BLaER1 (cell line): ENCODE measurements at regions not wholly inside any gene's neighbourhood (a gene's known extent, or its start where the extent isn't known, plus 50 kb on each side); places are given as distances from the start of the nearest gene placed in this dataset.

Source experiments
- H3K27ac ChIP-seq: shearing (Covaris generic); formaldehyde crosslinking; 2 replicates; pipeline ENCODE4 v1.8.1; 2022
- H3K27me3 ChIP-seq: shearing (Covaris generic); formaldehyde crosslinking; 2 replicates; pipeline ENCODE4 v1.8.1; 2022
- H3K36me3 ChIP-seq: shearing (Covaris generic); formaldehyde crosslinking; 2 replicates; pipeline ENCODE4 v1.8.1; 2022
- H3K4me1 ChIP-seq: shearing (Covaris generic); formaldehyde crosslinking; 2 replicates; pipeline ENCODE4 v1.8.1; 2022
- H3K4me2 ChIP-seq: shearing (Covaris generic); formaldehyde crosslinking; 2 replicates; pipeline ENCODE4 v1.8.1; 2022
- H3K4me3 ChIP-seq: shearing (Covaris generic); formaldehyde crosslinking; 2 replicates; pipeline ENCODE4 v1.8.1; 2022
- H3K9ac ChIP-seq: shearing (Covaris generic); formaldehyde crosslinking; 2 replicates; pipeline ENCODE4 v1.8.1; 2022
- H3K9me3 ChIP-seq: shearing (Covaris generic); formaldehyde crosslinking; 2 replicates; pipeline ENCODE4 v1.8.1; 2022
- H4K20me1 ChIP-seq: shearing (Covaris generic); formaldehyde crosslinking; 2 replicates; pipeline ENCODE4 v1.8.1; 2022
- Cebpa-rat ChIP-seq: shearing (Covaris generic); IDR thresholded peaks from 2 replicates; pipeline ENCODE4 v1.8.1; 2022

GRCh38 chr2:103734911-103735310, 973.1 kb downstream of the TMEM182 start:
- Histone ChIP-seq H4K20me1 (no peaks in the 10 kb centered on the region), H3K4me2 (no peak overlapping the region), H3K9ac (no peak overlapping the region), H3K4me1 (no peaks in the 10 kb centered on the region), H3K4me3 (no peak overlapping the region), H3K36me3 (no peaks in the 10 kb centered on the region), H3K9me3 (peaks cover 20% of the 10 kb centered on the region), H3K27me3 (no peaks in the 10 kb centered on the region), H3K27ac (no peak overlapping the region)
- TF ChIP-seq Cebpa-rat, result no peak

- H3K4me3 ChIP-seq, result no peak overlapping the region
- H3K27me3 ChIP-seq, result no peaks in the 10 kb centered on the region
- no peaks in the 10 kb centered on the region for H3K4me1 ChIP-seq
- no peaks in the 10 kb centered on the region for H3K36me3 ChIP-seq
- no peaks in the 10 kb centered on the region for H4K20me1 ChIP-seq
- H3K4me2 ChIP-seq, result no peak overlapping the region
- no peak overlapping the region for H3K27ac ChIP-seq
- H3K9me3 ChIP-seq, result peaks cover 19% of the 10 kb centered on the region
- H3K9ac ChIP-seq, result no peak overlapping the region
- no peak for TF ChIP-seq Cebpa-rat
Measured at GRCh38 chr2:103738108-103738507, 976.3 kb downstream of the TMEM182 start.

GRCh38 chr2:103738606-103739005, 976.8 kb downstream of the TMEM182 start:
- Histone ChIP-seq H3K27ac (no peak overlapping the region), H3K4me2 (no peak overlapping the region), H4K20me1 (no peaks in the 10 kb centered on the region), H3K36me3 (no peaks in the 10 kb centered on the region), H3K9me3 (peaks cover 14% of the 10 kb centered on the region), H3K4me1 (no peaks in the 10 kb centered on the region), H3K9ac (no peak overlapping the region), H3K4me3 (no peak overlapping the region), H3K27me3 (no peaks in the 10 kb centered on the region)
- TF ChIP-seq Cebpa-rat, result no peak

GRCh38 chr2:103739186-103739585, 977.4 kb downstream of the TMEM182 start:
- no peaks in the 10 kb centered on the region for H3K36me3 ChIP-seq
- H3K27me3 ChIP-seq, result no peaks in the 10 kb centered on the region
- H4K20me1 ChIP-seq, result no peaks in the 10 kb centered on the region
- no peak overlapping the region for H3K4me2 ChIP-seq
- H3K4me3 ChIP-seq, result no peak overlapping the region
- H3K27ac ChIP-seq, result no peak overlapping the region
- H3K4me1 ChIP-seq, result no peaks in the 10 kb centered on the region
- no peak overlapping the region for H3K9ac ChIP-seq
- TF ChIP-seq Cebpa-rat, result no peak
- peaks cover 8% of the 10 kb centered on the region for H3K9me3 ChIP-seq

- H3K27ac ChIP-seq, result no peak overlapping the region
- no peaks in the 10 kb centered on the region for H4K20me1 ChIP-seq
- no peak overlapping the region for H3K4me2 ChIP-seq
- no peak overlapping the region for H3K4me3 ChIP-seq
- peaks cover 4% of the 10 kb centered on the region for H3K9me3 ChIP-seq
- no peaks in the 10 kb centered on the region for H3K36me3 ChIP-seq
- TF ChIP-seq Cebpa-rat, result no peak
- H3K4me1 ChIP-seq, result no peaks in the 10 kb centered on the region
- H3K27me3 ChIP-seq, result no peaks in the 10 kb centered on the region
- H3K9ac ChIP-seq, result no peak overlapping the region
Measured at GRCh38 chr2:103739921-103740320, 978.1 kb downstream of the TMEM182 start.

- no peak for TF ChIP-seq Cebpa-rat
- H3K9ac ChIP-seq, result no peak overlapping the region
- H4K20me1 ChIP-seq, result no peaks in the 10 kb centered on the region
- H3K9me3 ChIP-seq, result no peaks in the 10 kb centered on the region
- no peak overlapping the region for H3K4me2 ChIP-seq
- no peaks in the 10 kb centered on the region for H3K36me3 ChIP-seq
- H3K4me1 ChIP-seq, result no peaks in the 10 kb centered on the region
- no peaks in the 10 kb centered on the region for H3K27me3 ChIP-seq
- no peak overlapping the region for H3K4me3 ChIP-seq
- H3K27ac ChIP-seq, result no peak overlapping the region
Measured at GRCh38 chr2:103740631-103741030, 978.8 kb downstream of the TMEM182 start.

- no peak overlapping the region for H3K9ac ChIP-seq
- no peaks in the 10 kb centered on the region for H4K20me1 ChIP-seq
- no peak overlapping the region for H3K4me3 ChIP-seq
- no peak for TF ChIP-seq Cebpa-rat
- H3K9me3 ChIP-seq, result no peaks in the 10 kb centered on the region
- no peaks in the 10 kb centered on the region for H3K27me3 ChIP-seq
- no peak overlapping the region for H3K4me2 ChIP-seq
- no peak overlapping the region for H3K27ac ChIP-seq
- H3K4me1 ChIP-seq, result no peaks in the 10 kb centered on the region
- H3K36me3 ChIP-seq, result no peaks in the 10 kb centered on the region
Measured at GRCh38 chr2:103743195-103743594, 981.4 kb downstream of the TMEM182 start.

GRCh38 chr2:103754530-103754929, 992.7 kb downstream of the TMEM182 start:
- Histone ChIP-seq H3K36me3 (no peaks in the 10 kb centered on the region), H3K4me2 (no peak overlapping the region), H3K27me3 (no peaks in the 10 kb centered on the region), H4K20me1 (no peaks in the 10 kb centered on the region), H3K4me1 (no peaks in the 10 kb centered on the region), H3K27ac (no peak overlapping the region), H3K9me3 (no peaks in the 10 kb centered on the region), H3K9ac (no peak overlapping the region), H3K4me3 (no peak overlapping the region)
- TF ChIP-seq Cebpa-rat, result no peak

GRCh38 chr2:103773884-103774283, 1012.1 kb downstream of the TMEM182 start:
- no peak for TF ChIP-seq Cebpa-rat
- Histone ChIP-seq H4K20me1 (no peaks in the 10 kb centered on the region), H3K36me3 (no peaks in the 10 kb centered on the region), H3K9me3 (no peaks in the 10 kb centered on the region), H3K9ac (no peak overlapping the region), H3K4me3 (no peak overlapping the region), H3K4me2 (no peak overlapping the region), H3K27ac (no peak overlapping the region), H3K4me1 (no peaks in the 10 kb centered on the region), H3K27me3 (no peaks in the 10 kb centered on the region)

GRCh38 chr2:103780088-103780702, 1018.4 kb downstream of the TMEM182 start:
- Histone ChIP-seq H3K4me2 (no peak overlapping the region), H3K27me3 (no peaks in the 10 kb centered on the region), H3K4me3 (no peak overlapping the region), H3K9me3 (no peaks in the 10 kb centered on the region), H3K36me3 (no peaks in the 10 kb centered on the region), H4K20me1 (no peaks in the 10 kb centered on the region), H3K4me1 (no peaks in the 10 kb centered on the region), H3K9ac (no peak overlapping the region), H3K27ac (no peak overlapping the region)
- no peak for TF ChIP-seq Cebpa-rat

- Histone ChIP-seq H3K27ac (no peak overlapping the region), H3K9me3 (no peaks in the 10 kb centered on the region), H3K9ac (no peak overlapping the region), H3K36me3 (no peaks in the 10 kb centered on the region), H3K27me3 (no peaks in the 10 kb centered on the region), H4K20me1 (no peaks in the 10 kb centered on the region), H3K4me2 (no peak overlapping the region), H3K4me3 (no peak overlapping the region), H3K4me1 (no peaks in the 10 kb centered on the region)
- TF ChIP-seq Cebpa-rat, result no peak
Measured at GRCh38 chr2:103781313-103781712, 1019.5 kb downstream of the TMEM182 start.
